ENCODE measurements at regions not wholly inside any gene's neighbourhood (a gene's known extent, or its start where the extent isn't known, plus 50 kb on each side); places are given as distances from the start of the nearest gene placed in this dataset.

DNA sequence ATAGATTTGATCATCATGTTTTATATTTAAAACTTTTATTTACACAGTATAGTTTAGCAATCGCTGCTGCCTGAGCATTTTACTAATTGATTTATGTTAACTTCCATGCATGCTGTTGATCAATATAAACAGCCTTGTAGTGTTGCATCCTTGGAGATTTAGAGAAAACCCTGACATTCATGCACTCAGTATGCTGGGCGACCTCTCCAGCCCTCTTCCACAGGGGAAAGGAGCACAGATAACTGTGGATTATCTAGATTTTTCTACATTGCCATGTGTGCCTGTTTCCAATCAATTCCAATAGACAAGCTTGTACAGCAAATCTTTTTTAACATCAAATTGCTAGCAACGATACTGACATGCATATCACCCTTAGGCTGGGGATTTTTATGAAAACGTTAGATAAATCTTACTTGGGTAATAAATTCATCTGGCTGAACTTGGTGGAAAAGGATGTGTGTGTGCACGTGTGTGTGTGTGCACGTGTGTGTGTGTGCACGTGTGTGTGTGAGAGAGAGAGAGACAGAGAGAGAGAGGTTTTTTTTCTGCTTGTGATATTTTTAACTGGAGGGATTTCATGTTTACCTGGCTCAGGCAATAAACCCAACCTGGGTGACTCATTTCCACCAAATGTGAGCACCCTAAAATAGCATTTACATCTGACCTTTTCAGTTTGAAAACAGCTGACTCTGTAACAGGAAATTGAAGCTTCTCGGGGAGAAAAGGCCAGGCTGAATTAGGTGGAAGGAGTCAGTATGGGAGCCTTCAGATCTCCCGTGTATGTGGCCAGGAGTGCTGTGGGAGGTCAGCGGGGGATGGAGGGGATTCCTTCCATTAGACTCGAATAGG is 339.8 kb downstream of the PRDM2 start:
- DNase-seq (ENCODE audit: low read depth): no peak

DNA sequence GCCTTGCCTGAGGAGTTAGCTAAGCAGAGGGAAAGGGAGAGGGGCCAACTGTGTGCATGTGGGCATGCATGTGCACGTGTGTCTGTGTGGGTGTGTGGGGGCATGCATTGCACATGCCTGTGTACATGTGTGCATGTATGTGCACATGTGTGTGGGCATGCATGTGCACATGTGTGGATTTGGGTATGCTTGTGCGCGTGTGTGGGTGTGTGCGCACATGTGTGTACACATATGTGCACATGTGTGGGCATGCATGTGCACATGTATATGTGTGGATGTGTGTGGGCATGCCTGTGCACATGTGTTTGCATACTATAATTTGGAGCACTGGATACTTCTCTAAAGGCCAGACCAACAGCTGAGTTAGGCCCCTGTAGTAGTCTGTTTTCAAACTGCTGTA is 350.0 kb downstream of the PRDM2 start:
- DNase-seq (ENCODE audit: low read depth): no peak

DNA sequence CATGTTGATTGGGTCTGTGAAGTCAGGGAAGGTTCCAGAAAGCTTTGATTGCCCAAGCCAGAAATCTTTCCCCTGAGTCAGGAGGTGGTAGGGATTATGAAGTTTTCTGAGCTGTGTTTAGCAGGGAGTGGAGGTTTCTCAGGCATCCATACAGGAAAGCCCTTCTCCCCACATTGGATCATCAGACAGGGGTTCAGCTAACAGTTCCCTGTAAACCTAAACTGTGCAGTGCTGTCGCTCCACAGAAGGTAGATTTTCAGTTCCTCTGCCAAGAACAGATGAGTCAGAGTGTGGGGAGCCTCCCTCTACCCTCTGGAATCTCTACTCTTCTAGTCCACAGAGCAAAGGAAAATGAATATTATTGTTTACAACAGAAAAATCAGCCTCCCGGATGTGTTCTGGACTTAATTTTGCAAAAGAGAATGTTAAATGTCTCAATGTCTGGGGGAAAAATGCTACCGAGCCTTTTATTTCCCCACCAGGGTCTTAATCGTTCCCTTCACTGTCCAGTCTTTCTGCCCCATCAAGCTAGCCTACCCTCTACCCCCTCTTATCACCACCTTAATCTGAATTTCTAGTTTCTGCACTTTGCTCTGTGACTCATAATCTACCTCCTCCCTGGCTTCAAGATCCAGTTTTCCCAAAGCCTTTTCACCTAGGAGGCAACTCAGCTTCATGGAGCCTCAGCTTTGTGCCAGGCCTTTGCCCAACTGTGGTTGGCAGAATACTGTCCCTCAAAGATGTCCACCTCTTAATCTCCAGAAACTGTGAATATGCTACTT is 355.6 kb downstream of the PRDM2 start:
- no peak for DNase-seq (ENCODE audit: low read depth)

DNA sequence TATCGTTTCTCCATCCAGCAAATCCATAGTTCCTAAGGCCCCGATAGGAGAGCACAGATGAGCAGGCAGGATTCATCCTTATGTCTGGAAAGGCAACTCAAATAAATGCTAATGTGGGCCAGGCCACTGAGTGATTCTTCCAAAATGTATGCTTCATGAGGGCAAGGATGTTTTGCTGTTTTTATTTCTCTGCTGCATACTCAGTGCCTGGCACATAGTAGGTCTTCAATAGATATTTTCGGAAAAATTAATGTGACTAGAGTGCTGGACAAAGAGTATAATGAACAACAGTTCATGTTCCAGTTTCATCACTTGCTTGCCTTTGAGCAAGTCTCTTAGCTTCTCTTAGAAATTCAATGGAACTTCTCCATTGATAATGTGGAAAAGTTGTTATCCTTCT is 357.7 kb downstream of the PRDM2 start:
- DNase-seq (ENCODE audit: low read depth): no peak

DNA sequence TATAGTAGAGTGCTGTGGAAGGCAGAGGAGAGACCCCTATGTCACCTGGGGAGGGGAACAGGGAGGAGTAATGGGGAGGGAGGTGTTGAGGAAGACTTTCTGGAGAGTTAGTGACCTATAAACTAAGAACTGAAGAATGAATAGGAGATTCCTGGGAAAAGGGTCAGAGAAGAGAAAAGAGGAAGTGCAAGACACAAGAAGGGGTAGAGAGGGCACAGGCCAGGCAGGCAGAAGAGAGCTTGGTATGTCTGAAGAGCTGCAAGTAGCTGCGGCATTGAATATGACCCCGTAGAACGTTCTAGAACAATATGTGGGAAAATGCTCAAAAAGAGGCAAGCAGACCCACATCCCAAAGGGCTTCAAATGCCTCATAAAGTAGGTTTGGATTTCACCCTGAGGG is 361.2 kb downstream of the PRDM2 start:
- DNase-seq (ENCODE audit: low read depth): no peak

DNA sequence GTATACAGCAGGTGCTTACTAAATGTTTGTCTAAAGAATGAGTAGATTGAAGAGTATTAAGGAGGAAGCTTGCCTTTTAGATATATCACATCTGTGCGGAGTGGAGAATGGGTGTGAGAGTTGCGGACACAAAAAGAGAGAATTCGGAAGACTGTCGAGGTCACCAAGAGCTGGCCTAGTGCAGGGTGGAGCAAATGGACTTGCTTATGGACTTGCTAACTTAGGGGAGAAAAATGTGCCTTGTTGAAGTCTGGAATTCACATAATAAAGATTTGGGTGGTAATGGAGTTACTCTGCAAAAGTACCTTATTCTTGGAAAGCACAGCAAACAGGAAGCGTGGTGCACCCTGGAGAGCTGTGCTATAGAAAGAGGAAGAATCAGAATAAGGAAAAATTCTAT is 361.7 kb downstream of the PRDM2 start:
- no peak for DNase-seq (ENCODE audit: low read depth)

DNA sequence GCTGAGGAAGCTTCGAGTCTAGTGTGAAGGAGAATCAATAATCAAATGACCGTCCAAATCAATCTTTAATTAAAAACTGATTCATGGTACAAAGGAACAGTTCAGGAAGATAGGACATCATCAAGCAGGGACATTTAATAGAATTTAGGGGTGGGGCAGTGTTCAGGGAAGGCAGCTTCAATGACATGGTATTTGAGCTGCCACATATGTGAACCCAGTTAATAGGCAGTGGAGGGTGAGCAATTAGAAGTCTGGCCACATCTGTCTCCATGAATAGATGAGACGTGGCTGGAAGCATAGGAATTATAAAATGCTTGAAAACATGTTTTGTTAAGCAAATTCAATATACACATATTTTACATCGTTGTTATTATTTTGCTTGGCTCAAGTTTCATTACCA is 362.7 kb downstream of the PRDM2 start:
- no peak for DNase-seq (ENCODE audit: low read depth)

DNA sequence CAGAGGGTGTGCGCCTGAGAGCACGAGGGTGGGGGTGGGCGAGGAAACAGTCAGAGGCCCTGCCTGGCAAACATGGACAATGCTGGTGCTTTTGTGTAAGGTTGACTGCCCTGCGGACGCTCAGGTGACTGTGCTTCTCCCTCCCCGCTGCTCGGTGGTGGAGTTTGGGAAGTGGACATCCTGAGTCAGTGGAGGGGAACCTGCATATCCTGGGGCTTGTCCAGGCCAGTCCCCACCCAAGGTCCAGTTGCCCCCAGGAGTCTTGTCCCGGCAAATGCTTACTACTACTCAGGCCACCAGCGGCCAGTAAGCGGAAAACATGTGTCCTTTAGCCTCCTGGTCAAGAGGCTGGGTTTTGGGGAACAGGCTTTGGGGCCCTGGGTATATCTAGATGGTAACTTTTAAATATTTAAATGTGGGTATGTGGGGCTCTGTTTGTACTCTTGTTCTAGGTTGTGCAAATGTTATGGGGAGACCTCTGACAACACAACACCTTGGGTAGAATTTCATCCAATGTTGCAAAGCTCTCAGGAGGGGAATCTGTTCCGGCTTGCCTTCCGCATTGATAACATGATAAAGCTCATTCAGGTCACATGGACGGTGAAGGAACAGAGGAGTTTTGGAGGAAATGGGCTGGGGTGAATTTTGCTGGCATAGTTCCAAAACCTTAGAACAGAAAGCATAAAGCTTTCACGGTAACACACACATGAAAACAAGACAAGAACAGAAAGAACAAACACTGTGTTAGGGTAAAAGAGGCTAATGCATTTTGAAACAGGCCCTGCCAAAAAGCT is 364.9 kb downstream of the PRDM2 start:
- DNase-seq (ENCODE audit: low read depth): no peak

DNA sequence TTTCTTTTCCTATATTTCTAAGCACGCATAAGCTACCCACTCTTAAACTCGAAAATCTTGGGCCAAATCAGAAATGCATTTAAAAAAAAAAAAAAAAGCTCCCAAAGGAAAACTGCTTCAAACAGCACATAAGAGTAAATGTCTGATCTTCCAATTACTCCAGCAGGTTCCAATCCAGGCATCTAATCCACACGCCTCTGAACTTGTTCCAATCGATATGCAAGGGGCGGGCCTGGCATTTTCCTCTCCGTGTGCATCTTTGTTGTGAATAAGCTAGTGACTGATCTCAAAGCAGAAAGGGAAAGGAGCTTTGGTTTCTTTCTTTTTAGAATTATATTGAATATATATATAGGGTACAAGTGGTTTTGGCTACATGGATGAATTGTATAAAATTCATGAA is 365.5 kb downstream of the PRDM2 start:
- no peak for DNase-seq (ENCODE audit: low read depth)

DNA sequence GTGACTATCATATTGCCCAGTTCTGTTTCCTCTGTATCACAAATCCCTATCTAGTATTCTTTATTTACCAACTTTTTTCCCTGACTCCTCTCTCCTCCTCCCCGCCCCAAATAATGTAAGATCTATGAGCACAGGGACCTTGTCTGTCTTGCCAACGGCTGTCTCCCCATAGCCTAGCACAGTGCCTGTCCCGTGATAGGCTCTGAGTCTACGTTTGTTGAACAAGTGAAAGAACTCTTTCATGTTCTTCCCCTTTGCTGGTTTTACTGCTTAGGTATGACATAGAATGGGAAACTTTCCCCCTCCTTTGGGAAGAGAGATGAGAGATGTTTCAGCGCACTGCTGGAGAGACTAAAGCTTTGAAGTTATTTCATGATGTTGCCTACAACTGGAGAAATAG is 367.0 kb downstream of the PRDM2 start:
- no peak for DNase-seq (ENCODE audit: low read depth)

DNA sequence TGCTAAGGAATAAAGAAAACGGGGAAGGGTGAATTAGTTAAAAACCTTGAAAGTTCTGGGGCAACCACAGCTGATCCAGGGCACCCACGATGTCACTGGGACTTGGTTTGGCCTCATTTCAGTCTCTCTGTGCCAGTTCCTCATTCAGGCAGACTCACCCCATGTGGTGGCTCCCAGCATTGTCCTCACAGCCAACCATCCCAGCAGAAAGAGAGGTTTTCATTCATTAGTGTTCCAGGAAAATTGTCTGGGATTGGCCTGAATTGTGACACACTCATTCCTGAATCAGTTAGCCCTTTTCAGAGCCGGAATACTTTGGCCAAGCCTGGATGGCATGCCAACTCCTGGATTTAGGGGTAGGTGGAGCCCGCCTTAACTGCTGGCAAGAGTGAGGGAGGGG is 367.7 kb downstream of the PRDM2 start:
- DNase-seq (ENCODE audit: low read depth): no peak

DNA sequence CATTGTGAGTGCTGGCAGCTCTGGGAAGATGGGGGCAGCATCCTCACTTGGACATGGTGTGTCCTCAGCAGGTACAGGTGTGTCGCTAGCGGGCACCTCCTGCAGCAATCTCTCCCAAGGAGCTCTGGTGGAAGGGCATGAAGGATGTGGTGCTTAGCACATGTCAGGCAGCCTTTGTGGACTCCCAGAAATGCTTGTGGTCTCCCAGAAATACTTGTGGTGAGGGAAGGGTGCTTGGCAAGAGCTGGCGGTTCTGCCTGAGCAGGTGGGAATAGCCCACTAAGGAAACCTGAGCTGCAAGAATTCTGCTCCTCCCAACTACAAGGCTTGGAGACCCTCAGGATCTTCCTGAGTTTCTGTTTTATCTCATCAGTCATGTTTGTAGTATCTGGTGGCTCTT is 371.6 kb downstream of the PRDM2 start:
- no peak for DNase-seq (ENCODE audit: low read depth)

DNA sequence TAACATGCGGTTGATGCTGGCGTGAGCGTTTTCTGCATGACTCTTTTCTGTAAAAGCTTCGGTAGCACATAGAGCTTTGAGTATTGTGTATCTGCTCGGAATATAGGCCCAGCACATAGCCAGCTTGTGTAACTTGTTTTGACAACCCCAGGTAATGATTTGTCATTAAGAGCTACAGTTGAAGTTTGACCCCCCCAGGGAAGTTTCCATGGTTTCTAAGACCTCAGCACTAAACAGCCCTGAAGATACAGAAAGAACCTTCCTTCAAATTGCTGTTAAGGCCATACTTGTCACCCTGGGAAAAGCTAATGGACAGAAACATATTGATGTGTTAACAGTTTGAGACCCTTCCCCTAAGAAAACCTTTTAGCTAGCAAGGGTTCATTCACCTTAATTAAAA is 380.7 kb downstream of the PRDM2 start:
- no peak for DNase-seq (ENCODE audit: low read depth)

DNA sequence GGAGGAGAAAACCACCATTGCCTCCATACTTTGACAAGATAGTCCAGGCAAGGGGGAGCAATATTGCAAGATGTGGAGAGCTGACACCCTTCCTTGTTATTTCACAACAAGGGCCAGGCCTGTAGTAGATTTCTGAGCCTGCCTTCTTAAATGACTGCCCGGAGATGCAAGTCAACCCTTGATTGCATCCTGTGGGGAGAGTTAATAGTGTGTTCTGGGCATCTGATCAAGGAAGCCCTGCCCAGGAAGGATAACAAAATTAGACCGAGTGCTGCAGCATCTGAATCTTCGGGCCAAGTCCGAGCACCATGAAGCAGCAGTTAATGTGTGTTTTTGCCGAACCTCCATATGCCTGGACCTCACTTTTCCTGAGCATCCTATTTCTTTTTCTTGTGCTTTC is 382.3 kb downstream of the PRDM2 start:
- no peak for DNase-seq (ENCODE audit: low read depth)

DNA sequence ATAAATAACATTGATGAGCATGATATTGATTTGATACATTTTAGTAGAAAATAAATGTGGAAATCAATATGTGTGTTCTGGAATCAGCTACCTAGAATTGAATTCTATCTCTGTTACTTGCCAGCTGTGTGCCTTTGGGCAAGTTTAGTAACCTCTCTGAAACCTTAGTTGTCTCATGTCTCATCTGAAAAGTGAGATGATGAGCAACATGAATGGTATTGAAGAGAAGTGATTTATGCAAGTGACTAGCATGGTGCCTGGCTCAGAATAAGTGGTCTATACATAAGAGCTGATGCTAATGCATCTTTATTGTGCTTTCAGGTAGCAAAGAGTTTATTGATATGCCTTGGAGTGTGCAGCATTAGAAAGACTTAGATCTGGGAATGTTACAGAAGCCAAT is 383.3 kb downstream of the PRDM2 start:
- no peak for DNase-seq (ENCODE audit: low read depth)

DNA sequence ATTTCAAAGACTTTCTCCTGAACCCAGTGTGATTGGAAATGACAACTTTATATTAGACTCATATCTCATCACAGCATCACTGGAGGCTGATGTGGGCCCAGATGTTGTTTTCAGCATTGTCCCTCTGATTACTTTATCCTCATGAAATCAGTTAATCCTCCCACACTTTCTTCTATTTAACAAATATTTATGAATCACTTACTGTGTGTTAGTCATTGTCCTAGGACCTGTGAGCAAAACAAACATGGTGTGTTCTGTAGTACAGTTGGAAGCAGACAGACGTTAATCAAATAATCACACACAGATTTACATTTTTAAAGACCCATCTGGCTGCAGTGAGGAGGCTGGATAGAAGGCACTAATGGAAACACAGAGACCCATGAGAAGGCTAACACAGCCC is 383.7 kb downstream of the PRDM2 start:
- DNase-seq (ENCODE audit: low read depth): no peak

DNA sequence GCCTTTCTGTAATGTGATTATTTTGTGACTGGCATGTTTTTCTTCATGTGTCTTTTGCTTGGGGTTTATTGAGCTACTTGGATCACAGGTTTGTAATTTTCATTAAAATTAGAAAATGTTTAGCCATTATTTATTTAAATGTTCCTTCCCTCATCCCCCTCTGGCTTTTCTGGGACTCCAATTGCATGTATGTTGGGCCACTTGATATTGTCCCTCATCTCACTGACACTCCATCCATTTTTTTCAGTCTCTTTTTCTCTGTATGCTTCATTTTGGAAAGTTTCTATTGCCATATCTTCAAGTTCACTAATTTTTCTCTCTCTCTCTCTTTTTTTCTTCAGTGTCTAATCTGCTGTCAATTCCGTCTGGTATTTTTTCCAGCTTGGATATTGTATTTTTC is 390.1 kb downstream of the PRDM2 start:
- DNase-seq (ENCODE audit: low read depth): no peak

DNA sequence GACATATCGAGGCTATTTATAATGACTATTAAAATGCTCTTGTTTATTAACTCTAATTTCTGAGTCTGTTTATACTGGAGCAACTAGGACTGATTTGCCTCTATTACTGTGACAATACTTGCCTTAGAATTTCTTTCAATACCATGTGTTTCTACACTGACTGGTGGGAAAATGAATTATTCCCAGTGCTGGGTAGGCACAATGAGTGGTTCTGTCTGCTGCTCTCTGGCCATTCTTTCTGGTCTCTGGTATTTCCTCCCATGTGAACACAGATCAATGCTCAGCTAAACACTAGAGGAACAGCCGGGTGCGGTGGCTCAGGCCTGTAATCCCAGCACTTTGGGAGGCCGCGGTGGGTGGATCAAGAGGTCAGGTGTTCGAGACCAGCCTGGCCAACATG is 390.5 kb downstream of the PRDM2 start:
- DNase-seq (ENCODE audit: low read depth): no peak

DNA sequence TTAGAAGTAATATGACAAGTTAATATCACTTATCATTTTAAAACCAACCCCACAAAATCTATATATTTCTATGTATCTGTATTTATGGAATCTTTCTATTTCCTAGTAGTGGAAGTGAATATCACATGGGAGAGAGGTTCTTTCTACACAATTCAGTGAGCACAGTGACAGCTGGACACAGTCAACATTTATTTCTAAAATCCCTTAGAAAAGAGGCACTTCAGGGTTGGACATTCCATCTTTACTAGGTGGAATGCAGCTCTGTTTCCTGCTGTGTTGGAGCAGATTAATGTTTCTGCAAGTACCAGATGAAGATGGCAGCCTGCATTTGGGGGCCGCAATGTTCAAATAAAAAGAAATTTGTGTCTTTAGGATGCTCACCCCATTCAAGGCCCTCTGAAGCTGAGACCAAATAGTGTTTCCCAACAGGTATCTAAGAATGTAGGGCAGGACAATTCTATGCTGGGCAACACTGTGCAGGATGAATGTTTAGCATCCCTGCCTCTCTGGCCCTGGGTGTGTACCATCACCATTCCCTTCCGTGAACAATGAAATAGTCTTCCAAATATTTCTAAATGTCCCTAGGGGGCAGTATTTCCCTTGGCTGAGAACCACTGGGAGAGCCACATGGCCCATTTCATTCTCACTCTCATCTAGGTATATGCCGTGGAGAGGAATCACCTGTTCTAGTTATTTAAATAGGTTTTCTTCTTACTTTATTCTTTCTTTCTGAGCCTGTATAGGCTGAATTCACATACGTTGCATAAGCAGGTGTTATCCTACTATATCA is 394.8 kb downstream of the PRDM2 start:
- no peak for DNase-seq (ENCODE audit: low read depth)

DNA sequence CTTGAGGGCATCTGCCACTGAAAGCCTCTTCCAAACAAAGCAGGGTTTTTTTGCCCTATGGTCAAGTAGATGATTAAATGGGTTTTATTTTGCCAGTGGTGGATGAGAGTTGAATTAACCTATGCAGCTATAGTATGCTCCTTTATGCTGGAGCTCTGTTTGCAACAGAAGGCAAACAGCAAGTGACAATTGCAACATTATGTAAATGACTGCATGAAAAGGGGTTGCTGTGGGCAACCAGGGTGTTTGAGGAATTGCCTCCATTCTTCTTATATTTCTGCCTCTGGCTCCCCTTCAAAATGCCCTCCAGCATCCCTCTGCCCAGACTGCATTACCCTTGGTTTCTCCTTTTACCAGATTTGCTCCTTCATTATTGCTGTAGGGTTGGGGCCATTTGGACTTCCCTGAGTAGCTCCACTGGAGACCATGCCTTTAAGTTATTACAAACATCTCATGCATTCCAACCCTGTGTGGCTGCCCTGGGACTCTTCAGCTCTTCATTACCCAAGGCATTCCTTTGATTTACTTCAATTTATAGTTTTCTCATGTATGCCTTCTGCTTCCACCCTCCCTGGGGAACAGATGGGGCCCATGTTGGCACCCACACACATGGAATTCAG is 398.4 kb downstream of the PRDM2 start:
- DNase-seq (ENCODE audit: low read depth): no peak

DNA sequence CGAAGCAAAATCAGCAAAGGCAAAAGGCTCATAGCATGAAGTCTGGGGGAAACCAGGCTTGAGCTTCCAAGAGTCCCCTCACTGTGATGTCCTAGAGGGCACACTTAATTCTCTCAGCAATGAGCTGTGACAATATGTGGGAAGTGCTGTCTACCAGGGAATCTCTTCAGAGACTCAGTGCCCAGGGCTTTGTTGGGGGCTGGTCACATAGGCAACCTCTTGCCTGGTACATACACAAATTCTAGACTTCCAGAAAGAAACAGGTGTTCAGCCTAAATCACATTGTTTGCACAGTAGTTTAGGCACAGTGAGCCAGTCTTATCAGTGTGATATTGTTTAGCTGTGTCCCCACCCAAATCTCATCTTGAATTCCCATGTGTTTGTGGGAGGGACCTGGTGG is 400.5 kb downstream of the PRDM2 start:
- DNase-seq (ENCODE audit: low read depth): no peak

DNA sequence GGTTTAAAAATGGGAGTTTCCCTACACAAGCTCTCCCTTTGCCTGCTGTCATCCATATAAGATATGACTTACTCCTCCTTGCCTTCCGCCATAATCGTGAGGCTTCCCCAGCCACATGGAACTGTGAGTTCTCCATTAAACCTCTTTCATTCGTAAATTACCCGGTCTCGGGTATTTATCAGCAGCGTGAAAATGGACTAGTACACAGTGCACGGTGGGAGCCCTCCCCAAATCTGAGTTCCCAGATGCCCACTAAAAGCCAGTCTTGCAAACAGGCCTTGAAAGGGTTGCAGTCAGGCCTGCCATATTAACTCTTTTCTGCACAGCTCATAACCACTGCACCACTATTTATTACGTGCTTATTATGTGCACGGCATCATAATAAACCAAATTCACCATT is 400.9 kb downstream of the PRDM2 start:
- no peak for DNase-seq (ENCODE audit: low read depth)

Data from activated T-cell treated with anti-CD3 and anti-CD28 coated beads for 48 hours (primary cell).